ENCODE measurements at regions not wholly inside any gene's neighbourhood (a gene's known extent, or its start where the extent isn't known, plus 50 kb on each side); places are given as distances from the start of the nearest gene placed in this dataset.

DNA sequence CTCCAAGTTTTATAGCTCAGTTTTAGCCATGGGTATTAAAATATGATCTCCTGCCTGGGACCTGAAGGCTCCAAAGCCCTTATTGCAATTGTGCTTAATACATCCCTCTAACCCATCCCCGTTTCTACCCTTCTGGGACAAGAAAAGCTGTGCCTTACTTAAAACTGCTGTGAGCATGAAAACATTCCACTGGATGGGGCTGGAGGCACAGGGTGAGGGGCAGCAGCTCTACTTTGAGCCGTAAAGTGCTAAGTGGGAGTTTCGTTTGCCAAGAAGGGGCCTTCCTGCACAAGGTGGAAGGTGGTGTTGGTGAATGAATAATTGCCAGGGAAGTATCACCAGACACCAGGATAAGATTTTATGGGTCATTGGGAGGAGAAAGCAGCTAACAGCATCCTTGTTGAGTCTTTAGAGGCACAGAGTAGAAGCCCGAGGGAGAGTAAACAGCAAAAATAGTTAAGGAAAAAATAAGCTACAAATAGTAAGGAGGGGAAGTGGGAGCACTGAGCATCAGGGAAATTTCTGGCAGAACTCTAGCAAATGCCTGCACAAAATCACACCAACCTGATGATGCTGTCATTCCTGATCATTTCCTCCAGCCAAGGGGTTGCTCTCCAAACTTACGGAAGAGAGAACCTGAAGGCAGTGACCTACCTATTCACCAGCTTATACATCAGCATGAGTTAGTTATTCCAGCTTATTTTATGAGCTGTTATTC is 218.4 kb downstream of the MREG start (continued):
- no peak for TF ChIP-seq ZNF234 (CRISPR knock-in tag; conservative IDR thresholded peaks at IDR 0.05)
- TF ChIP-seq NONO (IDR thresholded peaks at IDR 0.05): no peak
- TF ChIP-seq NONO (CRISPR knock-in tag; conservative IDR thresholded peaks at IDR 0.05): no peak
- no peak for TF ChIP-seq ZNF317 (CRISPR knock-in tag; IDR thresholded peaks at IDR 0.05)
- TF ChIP-seq, protein P1, sequence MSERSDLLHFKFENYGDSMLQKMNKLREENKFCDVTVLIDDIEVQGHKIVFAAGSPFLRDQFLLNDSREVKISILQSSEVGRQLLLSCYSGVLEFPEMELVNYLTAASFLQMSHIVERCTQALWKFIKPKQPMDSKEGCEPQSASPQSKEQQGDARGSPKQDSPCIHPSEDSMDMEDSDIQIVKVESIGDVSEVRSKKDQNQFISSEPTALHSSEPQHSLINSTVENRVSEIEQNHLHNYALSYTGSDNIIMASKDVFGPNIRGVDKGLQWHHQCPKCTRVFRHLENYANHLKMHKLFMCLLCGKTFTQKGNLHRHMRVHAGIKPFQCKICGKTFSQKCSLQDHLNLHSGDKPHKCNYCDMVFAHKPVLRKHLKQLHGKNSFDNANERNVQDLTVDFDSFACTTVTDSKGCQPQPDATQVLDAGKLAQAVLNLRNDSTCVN (CRISPR knock-in tag; IDR thresholded peaks at IDR 0.05; ENCODE audit: borderline replicate concordance): peak; percentile 47; the same call in 1 of the 2 replicates
- TF ChIP-seq ZMYM3 (CRISPR knock-in tag; IDR thresholded peaks at IDR 0.05): 0 out of 2 replicates have a peak, but pooled peaks have one; percentile 31
- TF ChIP-seq FOXO1 (CRISPR knock-in tag; IDR thresholded peaks at IDR 0.05): peak; percentile 35; the same call in 1 of the 2 replicates
- no peak for TF ChIP-seq KAT8 (CRISPR knock-in tag; IDR thresholded peaks at IDR 0.05)
- TF ChIP-seq ZNF275 (CRISPR knock-in tag; IDR thresholded peaks at IDR 0.05; ENCODE audit: borderline replicate concordance): no peak
- no peak for TF ChIP-seq TFDP2 (CRISPR knock-in tag; IDR thresholded peaks at IDR 0.05)
- TF ChIP-seq, protein P2, sequence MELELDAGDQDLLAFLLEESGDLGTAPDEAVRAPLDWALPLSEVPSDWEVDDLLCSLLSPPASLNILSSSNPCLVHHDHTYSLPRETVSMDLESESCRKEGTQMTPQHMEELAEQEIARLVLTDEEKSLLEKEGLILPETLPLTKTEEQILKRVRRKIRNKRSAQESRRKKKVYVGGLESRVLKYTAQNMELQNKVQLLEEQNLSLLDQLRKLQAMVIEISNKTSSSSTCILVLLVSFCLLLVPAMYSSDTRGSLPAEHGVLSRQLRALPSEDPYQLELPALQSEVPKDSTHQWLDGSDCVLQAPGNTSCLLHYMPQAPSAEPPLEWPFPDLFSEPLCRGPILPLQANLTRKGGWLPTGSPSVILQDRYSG (CRISPR knock-in tag; IDR thresholded peaks at IDR 0.05): 0 out of 2 replicates have a peak, but pooled peaks have one; percentile 20
- TF ChIP-seq, protein P3, sequence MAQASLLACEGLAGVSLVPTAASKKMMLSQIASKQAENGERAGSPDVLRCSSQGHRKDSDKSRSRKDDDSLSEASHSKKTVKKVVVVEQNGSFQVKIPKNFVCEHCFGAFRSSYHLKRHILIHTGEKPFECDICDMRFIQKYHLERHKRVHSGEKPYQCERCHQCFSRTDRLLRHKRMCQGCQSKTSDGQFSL (CRISPR knock-in tag; IDR thresholded peaks at IDR 0.05): peak; percentile 41; the same call in 1 of the 2 replicates
- peak; percentile 51; the same call in 1 of the 2 replicates for TF ChIP-seq RXRB (CRISPR knock-in tag; IDR thresholded peaks at IDR 0.05; ENCODE audit: borderline replicate concordance)
- TF ChIP-seq RXRA (CRISPR knock-in tag; IDR thresholded peaks at IDR 0.05): peak; percentile 33; the same call in 1 of the 2 replicates
- 0 out of 4 replicates have a peak, but pooled peaks of 1 of the 2 experiments have one; percentile 25 for TF ChIP-seq ATF4 (CRISPR knock-in tag; IDR thresholded peaks at IDR 0.05)
- TF ChIP-seq, protein P4, sequence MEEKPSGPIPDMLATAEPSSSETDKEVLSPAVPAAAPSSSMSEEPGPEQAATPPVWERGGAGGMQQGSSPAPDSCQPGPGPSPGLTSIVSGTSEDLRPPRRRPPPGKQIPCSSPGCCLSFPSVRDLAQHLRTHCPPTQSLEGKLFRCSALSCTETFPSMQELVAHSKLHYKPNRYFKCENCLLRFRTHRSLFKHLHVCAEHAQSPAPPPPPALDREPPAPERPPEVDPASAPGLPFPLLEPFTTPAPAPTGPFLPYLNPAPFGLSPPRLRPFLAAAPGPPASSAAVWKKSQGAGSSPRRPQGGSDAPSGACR (CRISPR knock-in tag; IDR thresholded peaks at IDR 0.05): no peak
- TF ChIP-seq SALL2 (CRISPR knock-in tag; IDR thresholded peaks at IDR 0.05): peak; percentile 76; the same call in 1 of the 2 replicates
- TF ChIP-seq TP53 (CRISPR knock-in tag; conservative IDR thresholded peaks at IDR 0.05): no peak
- peak; percentile 51 for TF ChIP-seq XRCC5 (optimal IDR thresholded peaks at IDR 0.05; ENCODE audit: low read length)
- no peak for TF ChIP-seq SRF (IDR thresholded peaks at IDR 0.05; ENCODE audit: low read depth, low read length)

Data from HepG2 (cell line).